AG20443 (cell line): ENCODE measurements at regions not wholly inside any gene's neighbourhood (a gene's known extent, or its start where the extent isn't known, plus 50 kb on each side); places are given as distances from the start of the nearest gene placed in this dataset.
"Not testable (repeated sequence)": the region's sequence is repeated elsewhere in the genome, so short reads cannot be mapped to it uniquely, and the experiment has no call there.

ENCODE experiments used
- DNase-seq: peaks from one replicate; pipeline ENCODE4 v3.0.0; 2012; ENCODE audit warnings: low spot score, mixed read lengths

DNA sequence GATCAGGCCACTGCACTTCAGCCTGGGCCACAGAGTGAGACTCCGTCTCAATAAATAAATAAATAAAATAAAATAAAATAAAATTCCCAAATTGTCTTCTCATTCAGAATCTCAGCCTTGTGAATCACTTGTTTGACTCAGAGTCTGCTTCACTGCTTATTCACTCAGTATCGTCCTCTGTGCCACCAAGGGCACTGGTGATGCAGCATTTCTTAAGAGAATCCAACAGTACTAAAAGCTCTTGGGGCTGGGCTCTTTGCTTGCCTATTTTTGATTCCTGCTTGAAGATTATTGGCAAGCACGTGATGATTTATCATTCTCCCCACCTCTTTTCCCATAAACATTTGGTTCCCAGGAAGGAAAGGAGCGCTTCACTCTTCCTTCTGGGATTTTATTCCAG, 54.8 kb upstream of the HMGB1 start:
- DNase-seq = peak; percentile 76

DNA sequence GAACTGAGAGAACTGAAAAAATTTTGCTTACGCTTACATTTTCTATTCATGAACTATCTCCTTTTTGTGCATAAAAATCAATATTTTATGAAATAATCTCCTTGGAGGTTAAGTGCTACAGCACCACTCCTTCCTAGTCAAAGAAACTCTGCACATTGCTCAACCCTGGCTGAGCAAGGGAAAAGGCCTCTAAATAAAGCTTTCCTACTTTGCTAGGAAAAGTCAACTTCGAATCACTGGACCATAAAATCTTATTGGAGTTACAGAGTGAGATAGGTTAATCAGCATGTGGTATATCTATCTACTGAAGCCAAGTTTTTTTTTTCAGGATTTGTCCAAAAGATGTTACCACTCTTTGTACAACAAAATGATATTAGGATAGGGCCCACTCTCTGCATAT, 57.5 kb upstream of the HMGB1 start:
- DNase-seq = no peak

DNA sequence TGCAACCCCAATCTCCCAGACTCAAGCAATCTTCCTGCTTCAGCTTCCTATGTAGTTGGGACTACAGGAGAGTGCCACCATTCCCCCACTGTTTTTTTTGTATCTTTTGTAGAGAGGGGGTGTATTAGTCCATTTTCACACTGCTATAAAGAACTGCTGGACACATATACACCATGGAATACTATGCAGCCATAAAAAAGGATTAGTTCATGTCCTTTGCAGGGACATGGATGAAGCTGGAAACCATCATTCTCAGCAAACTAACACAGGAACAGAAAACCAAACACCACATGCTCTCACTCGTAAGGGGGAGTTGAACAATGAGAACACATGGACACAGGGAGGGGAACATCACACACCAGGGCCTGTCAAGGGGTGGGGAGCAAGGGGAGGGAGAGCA, 58.1 kb upstream of the HMGB1 start:
- DNase-seq = not testable (repeated sequence)

DNA sequence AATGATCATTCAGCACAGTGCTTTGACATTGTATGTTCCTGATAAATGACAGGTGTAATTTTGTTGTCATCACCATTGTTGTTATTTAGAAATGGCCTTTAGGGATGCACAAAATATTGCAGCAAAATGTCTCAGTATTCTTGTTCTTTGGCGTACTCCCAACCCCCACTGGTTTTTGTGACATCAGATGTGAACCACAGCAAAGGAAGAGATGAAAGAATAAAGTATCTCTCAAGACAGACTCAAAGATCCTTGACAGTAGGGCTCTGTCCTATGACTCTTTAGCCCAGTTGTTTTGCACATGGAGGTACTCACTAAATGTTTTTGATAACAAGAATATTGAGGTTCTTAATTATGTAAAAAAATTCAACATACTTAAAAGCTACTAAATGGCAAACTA, 59.5 kb upstream of the HMGB1 start:
- DNase-seq = not testable (repeated sequence)

DNA sequence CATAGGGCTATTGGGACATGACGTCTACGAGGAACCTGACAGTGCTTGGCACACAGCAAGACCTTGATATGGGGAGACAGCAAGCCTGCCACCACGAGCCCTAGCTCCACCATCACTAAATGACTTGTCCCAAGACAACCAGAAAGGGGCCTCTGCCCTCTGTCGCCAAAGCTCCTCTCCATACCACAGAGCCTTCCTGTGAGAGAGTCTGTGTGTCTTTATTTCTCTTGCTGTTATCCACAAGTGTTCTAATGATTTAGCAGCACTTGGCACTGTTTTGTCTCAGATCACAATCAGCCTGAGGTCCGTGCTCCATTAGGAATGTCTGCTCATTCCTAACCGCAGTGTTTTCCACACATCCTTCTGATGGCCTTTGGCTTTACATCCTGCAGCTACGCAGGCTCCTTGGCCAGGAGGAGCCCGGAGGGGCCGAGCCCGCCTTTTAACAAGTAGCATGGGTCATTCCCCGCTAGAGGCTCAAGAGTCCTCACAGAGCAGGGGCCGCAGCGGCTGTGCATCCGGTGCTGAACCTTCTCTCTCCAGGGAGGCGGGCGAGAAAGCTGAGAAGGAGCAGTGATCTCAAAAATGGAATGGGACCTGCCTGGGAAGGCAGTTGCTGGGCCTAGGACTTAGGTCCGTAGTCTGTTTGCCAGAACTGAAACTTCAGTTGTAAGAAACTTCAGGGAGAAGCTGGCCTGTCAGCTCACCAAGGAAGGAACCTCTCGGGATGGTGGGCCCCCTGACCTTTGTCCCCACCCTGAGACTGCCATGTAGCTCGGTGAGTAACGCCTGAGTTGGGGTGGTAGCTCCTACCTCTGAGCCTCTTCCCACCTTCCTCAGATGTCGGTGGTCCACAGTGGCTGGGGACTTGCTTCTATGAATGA, 61.1 kb upstream of the HMGB1 start:
- DNase-seq = no peak

DNA sequence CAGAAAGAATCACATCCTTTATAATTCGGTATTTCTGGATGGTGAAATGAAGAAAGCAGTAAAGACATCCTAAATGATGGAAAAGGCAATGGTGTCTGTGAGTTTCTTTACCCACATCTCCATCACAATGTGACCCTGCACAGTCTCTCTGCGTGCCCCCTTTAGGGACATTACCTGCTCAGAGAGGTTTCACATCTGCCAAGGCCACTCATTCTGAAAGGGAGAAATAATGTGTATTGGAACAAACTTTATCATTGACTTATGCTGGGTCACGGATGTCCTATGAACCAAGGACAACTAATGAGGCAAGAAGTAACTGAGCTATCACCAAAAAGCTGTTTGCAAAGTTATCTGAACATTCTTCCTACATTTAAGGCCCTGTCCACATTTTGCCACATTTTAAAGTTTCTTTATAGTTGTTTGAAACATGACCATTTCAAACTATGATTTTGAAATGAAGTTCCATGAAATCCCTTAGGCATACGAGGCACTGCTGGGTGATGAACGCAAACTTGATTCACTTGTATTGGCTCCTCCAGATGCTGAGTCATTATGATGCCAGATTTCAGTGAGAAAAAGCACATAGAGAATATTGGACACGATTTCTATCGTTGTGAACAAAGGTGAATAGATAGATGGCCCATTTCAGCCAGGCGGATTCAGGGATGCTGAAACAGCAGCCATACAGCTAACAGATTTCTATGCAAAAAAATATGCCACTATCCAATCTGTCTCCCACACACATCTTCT, 63.5 kb upstream of the HMGB1 start:
- no peak for DNase-seq

DNA sequence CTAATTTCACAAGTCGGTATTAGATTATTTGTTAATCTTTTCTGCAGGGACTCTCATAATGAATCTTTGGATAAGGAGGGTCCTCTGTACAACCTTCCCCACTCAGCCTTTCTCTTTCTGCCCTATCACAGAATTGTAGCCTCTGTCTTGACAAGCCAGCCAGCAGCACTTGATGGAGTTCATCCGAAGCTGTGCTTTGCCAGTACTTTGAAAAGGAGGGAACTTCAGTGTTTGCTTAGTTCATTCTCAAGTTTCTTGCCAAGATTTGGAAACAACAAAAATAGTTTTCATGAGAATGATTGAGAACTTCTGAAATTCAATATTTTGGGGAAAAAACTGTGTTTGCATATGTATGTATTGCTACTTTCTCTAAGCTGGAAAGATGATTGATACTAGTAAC, 69.3 kb upstream of the HMGB1 start:
- DNase-seq = no peak

DNA sequence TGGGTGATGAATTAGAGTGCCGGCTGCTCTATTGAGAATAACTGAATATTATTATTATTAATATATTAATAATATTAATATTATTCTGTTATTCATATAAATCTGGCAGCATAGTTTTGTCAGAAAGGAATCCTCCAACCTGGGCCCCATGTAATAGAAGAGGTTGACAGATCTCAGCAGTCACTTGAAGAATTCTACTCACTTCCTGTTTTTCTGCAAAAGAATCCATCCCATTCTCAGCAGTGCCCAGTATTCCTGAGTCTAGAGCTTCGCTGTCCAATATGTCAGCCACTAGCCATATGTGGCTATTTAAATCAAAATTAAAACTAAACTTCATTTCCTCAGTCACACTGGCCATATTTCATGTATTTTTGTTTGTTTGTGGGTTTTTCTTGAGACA, 72.4 kb upstream of the USPL1 start:
- DNase-seq = no peak

DNA sequence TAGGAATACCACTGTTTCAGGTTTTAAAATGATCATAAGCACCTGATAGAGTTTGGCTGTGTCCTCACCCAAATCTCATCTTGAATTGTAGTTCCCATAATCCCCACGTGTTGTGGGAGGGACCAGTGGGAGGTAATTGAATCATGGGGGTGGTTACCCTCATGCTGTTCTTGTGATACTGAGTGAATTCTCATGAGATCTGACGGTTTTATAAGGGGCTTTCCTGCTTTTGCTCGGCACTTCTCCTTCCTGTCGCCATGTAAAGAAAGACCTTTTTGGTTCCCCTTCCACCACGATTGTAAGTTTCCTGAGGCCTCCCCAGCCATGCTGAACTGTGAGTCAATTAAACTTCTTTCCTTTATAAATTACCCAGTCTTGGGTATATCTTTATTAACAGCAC, 69.7 kb upstream of the USPL1 start:
- DNase-seq = not testable (repeated sequence)

DNA sequence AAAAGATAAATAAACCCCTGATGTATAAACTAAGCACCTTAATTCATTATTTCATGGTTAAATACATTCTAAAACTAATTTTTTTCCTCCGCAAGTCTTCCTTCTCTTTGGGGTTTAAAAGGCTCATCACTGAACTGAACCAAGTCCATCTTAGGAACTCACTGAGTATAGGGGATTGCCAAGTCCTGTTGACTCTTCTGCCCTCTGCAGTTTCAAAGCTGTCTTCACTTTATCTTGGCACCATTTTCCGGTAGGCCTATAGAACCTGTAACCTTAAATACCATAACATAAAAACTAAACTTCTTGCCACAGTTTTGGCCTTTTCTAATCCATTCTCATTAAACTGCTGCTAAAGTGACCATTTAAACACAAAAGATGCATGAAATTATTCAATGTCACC, 66.5 kb upstream of the USPL1 start:
- peak; percentile 28 for DNase-seq

DNA sequence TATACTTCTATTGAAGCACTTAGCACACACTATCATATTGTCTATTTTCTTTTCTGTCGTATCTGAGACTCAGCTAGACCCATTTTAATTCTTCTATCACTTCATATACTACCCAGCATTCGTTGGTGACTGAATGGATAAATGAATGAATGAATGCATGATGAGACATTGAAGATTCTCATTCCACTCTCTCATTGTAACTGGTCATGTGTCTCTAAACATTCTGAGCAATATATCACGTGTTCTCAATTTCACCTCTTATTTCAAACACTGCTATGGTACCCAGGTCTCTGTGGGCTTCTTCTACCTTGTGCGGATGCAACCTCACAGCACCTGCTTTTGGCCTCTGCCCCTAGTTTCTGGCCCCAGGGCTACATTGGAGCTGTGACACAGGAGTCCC, 65.2 kb upstream of the USPL1 start:
- DNase-seq = no peak

DNA sequence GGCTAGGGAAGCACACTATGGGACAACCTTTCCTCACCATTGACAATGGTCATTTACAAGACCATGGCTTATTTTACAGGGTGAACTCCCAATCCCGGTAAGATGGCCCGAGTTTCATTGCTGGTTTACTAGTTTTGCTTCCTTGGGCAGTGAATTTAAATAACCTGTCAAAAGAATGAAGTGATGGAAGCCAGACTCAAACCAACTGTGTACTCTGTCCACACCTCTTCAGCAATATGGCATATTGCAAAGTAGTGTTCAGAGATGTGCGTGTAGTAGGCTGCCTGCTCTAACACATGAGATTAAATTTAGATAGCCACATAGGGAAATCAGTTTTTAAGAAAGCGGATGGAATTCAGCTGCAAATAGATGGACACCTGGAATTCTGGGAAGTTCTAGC, 58.4 kb upstream of the USPL1 start:
- DNase-seq = no peak

DNA sequence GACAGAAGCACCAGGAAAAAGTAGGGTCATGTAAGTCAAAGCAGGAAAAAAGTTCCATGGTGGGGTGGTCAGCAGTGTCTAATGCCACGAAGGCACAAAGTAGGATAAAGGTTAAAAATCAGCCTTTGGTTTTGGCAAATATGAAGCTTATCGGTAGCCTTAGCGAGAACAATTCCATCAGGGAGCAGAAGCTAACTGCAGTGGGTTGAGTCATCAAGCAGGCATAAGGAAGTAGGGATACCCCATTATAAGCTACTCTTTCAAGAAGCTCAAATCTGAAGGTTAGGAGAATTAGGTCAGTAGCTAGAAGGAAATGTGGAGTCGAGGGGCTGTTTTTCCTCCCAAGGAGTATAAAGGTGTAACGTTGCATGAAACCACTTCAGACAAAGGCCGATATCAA, 57.5 kb upstream of the USPL1 start:
- no peak for DNase-seq

DNA sequence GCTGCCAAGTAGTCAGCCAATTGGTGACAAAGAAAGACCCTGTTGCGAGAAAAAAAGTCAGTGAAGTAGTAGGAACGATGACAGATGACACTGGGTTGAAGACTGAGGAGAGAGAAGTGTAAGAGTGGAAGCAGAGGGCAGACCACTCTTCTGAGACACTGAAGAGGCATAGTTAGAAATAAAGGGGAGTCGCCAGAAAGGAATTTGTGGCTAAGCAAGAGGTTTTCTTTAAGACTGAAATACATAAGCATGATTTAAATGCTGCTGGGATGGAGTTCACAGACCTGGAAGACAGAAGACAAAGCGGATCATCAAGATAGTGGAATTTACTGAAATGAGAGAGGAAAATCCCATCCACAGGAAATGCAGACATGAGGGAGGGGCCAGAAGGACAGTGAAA, 56.2 kb upstream of the USPL1 start:
- no peak for DNase-seq

DNA sequence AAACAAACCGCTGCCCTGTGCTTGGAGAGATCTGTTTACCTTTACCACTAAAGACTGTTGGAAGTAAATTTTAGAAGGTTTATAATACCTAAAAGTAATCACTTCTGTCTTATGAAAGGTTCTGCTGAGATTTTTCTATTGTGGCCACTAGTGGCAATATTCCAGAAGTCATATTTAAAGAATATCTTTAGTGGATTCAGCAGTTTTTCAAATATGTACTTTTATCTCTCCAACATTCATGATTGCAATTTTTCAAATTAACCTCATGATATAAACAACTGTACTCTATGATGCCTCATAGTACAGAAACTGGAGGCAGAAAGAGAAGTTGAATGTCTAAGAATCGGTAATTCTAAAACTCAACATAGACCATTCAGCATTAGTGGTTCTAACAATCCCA, 53.2 kb upstream of the USPL1 start:
- no peak for DNase-seq

DNA sequence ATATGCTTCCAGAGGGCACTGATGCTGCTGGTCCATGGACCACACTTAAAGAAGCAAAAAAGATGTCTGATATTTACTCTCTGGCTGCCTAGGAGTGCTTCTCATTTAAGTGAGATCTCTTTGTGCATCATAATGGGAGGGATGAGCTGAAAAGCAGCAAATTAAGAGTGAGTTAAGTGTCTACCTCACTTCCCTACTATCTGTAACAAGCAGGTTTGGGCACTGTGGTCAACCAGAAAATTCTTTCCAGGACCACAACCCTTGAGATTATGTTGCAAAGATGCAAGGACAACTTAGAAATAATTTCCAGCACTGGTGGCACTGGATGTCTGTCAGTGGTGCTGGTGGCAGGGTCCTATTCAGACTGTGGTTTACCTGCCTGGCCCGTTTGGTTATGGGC, 52.1 kb upstream of the USPL1 start:
- DNase-seq = no peak

DNA sequence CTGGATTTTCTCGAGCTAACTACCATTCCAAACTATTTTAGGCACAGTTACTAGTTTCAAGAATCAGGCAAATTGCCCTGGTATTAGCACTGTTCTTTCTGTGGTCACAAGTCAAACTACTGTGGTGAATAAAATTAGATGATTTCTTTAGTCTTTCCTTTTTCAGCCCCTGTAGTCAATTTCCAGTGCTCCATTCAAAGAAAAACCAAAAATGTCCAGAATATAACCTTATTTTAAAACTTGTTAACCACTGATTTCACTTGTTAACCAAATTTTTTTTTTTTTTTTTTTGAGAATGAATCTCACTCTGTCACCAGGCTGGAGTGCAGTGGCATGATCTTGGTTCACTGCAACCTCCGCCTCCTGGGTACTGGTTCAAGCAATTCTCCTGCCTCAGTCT, 50.6 kb upstream of the USPL1 start:
- DNase-seq = no peak
